GM19452 (cell line): ENCODE measurements at regions not wholly inside any gene's neighbourhood (a gene's known extent, or its start where the extent isn't known, plus 50 kb on each side); places are given as distances from the start of the nearest gene placed in this dataset.
"Not testable (repeated sequence)": the region's sequence is repeated elsewhere in the genome, so short reads cannot be mapped to it uniquely, and the experiment has no call there.

Experiments used
- ATAC-seq: cut with Tn5 transposase; IDR thresholded peaks from one replicate; pipeline ENCODE4 v1.9.1; 2021; ENCODE audit not compliant: unreplicated experiment

DNA sequence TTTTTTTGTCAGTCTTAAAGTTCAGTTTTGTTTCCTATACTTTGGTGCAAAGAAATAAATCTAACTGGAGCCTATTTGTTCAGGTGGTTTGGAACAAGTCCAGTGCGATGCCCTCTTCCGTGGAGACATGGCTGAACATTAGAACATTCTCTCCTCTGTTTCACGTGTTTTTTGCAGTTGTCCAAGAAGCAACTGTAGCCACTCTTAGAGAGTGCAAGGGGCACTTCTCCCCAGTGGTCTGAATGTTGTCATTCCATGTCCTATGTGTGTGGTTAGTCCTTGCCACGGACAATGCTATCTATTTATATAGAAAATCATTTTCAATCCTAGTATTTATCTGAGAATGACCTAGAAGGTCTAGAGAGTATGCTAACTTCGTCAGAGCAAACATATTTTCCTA lies 1232.5 kb upstream of the SEL1L start:
- ATAC-seq: no peak

DNA sequence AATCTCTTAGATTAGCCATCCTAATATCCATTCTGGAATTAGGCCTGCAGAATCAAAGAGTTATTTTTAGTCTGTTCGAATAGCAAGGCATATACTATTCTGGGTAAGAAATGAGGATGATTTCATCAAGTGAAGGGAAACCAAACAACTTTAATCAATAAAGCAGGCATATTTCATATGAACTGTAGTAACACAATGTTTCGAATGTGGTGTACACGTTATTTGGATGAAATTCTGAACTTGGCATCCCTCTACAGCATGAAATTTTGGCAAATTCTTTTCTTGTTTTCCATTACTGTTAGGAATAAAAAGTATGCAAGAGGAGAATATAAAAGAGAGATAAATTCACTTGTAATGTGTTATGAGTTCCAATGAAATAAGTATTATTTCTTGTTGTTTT lies 1233.3 kb upstream of the SEL1L start:
- ATAC-seq: no peak

- no peak for ATAC-seq
Measured at GRCh38 chr14:82776958-82777357, 1243.3 kb upstream of the SEL1L start.

- no peak for ATAC-seq
Measured at GRCh38 chr14:82778008-82778590, 1244.4 kb upstream of the SEL1L start.

DNA sequence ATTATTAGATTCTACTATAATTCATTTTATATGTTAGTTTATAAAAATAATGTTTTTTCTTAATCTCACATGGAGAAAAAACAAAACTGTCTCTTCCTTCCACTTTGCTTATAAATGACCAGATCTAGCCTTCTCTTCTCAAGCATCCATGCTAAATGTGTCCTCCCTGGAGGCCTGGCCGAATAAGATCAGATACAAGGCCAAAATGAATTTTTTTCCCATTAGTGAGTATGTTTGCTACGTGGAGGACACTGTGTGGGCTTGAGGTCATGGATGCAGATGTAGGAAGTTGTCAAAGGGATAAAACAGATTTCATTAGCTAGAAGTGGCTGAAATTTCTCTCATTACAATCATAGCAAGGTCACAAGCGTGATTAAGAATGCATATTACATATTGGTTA lies 1244.9 kb upstream of the SEL1L start:
- ATAC-seq: no peak

GRCh38 chr14:82779301-82779700 lies 1245.6 kb upstream of the SEL1L start:
- no peak for ATAC-seq

GRCh38 chr14:82785756-82786482 lies 1252.3 kb upstream of the SEL1L start:
- ATAC-seq: no peak

- ATAC-seq: no peak
Measured at GRCh38 chr14:82786483-82786880, 1252.8 kb upstream of the SEL1L start.

GRCh38 chr14:82796086-82796485 lies 1262.4 kb upstream of the SEL1L start:
- no peak for ATAC-seq

GRCh38 chr14:82798276-82798675 lies 1264.6 kb upstream of the SEL1L start:
- ATAC-seq: no peak

DNA sequence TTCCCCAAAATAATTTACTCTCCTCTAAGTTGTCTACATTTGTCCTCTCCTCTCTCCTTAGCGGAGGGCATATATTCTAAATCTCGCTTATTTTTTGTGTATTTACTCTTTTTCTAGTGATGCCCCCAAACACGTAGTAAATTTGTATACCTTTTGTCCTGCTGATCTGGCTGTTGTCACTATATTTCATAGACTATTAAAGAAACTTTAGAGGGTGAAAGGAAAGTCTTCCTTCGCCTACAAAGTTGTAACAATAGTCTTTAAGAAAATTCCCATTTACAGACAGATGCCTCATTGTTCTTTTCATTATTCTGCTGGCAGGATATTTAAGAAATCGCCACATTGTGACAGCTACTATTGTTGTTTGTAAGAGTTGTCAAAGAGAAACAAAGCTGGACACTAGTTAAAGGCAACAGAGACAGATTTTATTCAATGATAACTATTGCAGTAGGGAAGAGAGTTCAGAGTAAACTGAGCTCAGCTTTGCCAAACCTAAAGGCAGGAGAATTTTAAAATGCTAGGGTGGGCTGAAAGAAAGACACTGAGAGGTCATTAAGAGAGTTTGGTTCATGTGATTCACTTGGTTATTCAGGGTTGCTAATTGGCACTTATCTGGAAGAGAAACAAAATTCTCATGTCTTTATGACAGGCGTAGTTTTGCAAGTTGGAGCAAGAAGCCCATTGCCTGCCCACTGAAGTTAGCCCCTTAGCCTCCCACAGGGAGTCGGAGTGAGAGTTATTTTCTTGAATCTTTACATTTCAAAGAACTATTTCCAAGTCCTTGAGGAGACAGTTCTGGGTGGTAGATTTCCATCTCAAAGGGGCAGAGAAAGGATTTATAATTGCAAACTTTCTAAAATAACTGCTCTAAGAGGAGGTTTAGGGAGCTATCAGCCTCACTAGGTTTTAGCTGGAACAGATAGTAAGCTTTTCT lies 1272.5 kb upstream of the SEL1L start:
- ATAC-seq: no peak

DNA sequence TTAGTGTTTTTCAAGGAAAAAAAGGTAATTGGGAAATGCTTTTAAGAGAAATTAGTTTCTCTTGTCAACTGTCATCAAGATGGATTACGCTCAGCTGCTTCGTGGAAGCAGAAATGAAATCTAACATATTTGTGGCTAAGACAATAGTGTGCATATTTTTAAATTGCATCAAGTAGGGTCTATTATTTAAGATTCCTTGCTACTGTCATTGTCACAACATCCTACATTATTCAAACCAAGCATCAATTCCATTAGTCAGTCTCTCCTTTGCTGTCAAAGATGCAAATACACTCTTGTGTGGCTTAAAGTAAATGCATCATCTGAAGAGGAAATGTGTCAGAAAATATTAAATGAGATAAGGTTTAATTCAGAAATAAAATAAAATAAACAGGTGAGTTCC lies 1277.6 kb upstream of the SEL1L start:
- ATAC-seq: no peak

DNA sequence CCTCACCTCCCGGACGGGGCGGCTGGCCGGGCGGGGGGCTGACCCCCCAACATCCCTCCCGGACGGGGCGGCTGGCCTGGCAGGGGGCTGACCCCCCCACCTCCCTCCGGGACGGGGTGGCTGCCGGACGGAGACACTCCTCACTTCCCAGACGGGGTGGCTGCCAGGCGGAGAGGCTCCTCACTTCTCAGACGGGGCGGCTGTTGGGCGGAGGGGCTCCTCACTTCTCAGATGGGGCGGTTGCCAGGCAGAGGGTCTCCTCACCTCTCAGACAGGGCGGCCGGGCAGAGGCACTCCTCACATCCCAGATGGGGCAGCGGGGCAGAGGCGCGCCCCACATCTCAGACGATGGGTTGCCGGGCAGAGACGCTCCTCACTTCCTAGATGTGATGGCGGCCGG lies 1280.7 kb upstream of the SEL1L start:
- not testable (repeated sequence) for ATAC-seq

DNA sequence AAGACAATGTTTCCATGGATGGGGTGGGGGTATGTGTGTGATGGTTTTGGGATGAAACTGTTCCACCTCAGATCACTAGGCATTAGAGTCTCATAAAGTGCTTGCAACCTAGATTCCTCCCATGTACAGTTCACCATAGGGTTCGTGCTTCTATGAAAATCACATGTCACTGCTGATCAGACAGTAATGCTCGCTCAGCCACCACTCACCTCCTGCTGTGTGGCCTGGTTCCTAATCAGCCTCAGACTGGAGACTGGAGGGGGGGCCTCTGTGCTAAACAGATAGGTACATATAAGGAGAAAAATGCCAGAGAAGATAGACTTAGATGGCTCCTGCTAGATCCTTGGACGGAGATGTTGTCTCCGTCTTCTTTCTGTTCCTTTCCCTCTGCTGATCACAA lies 1296.9 kb upstream of the SEL1L start:
- no peak for ATAC-seq

GRCh38 chr14:82836256-82836950 lies 1302.8 kb upstream of the SEL1L start:
- ATAC-seq: no peak

DNA sequence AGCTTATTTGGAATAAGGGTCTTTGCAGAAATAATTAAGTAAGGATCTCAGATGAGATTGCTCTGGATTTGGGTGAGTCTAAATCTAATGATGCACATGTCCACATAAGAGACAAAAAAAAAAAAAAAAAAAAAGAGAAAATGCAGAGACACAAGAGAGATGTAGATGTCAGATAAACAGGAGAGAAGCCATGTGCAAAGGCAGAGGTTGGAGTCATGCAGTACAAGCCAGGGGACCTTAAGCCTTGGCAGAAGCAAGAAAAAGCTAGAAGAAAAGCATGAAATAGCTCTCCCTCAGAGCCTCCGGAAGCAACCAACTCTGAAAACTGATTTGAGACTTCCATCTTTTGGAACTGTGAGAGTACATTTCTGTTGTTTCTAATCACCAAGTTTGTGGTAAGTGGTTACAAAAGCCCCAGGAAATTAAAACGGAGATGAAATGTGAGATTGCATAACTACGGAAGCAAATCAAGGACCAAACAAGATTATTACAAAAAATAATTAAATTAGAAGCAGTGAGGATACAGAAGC lies 1304.0 kb upstream of the SEL1L start:
- no peak for ATAC-seq

DNA sequence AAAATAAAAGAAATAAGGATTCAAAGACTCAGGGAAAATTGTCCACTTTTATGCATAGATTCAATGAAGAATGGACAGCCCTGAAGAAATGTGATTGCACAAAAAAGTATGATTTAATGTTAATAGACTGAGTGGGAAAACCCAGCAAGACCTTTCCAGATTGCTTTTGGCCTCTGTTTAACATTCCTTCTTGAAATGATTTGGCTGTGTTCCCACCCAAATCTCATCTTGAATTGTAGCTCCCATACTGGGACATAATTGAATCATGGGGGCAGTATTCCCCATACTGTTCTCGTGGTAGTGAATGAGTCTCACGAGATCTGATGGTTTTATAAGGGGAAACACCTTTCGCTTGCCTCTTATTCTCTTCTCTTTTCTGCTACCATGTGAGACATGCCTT lies 1316.9 kb upstream of the SEL1L start:
- no peak for ATAC-seq

GRCh38 chr14:82854131-82854530 lies 1320.5 kb upstream of the SEL1L start:
- no peak for ATAC-seq

DNA sequence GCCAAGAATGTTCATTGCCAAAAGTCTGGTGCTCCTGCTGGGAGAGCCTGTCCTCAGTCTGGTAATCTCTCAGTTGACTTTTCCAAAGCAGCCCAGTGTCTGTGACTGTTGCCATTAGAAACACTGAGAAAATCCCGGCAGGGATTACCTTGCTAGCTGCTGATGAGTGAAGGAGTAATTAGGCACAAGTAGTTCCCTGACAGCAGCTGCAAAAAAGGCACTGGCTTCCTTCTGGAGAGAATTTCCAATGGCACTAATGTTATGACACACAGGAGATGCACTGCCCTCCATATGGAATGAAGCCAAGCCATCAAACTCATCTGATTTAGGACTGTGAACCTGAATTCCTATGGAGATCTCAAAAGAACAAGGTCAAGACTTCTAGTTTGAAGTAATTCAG lies 1321.2 kb upstream of the SEL1L start:
- ATAC-seq: no peak

GRCh38 chr14:82855912-82856391 lies 1322.3 kb upstream of the SEL1L start:
- no peak for ATAC-seq

DNA sequence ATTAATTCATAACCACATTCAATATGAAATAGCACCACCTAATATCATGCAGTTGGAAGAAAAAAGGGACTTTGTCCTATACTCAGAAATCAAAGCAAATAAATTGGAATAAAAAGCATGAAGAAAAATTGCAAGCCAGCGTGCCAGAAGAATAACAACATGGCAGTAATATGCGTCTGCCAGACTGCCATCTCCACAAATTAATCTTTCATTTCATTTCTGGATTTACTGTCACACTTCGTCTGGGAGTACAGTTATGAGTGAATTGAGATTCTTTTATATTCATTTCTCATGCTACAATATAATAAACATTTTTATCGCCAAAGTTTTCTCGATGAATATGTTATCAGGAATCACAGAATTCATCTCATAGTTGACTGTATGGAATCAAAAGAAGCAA lies 1327.7 kb upstream of the SEL1L start:
- no peak for ATAC-seq
